ENCODE measurements at regions not wholly inside any gene's neighbourhood (a gene's known extent, or its start where the extent isn't known, plus 50 kb on each side); places are given as distances from the start of the nearest gene placed in this dataset.

DNA sequence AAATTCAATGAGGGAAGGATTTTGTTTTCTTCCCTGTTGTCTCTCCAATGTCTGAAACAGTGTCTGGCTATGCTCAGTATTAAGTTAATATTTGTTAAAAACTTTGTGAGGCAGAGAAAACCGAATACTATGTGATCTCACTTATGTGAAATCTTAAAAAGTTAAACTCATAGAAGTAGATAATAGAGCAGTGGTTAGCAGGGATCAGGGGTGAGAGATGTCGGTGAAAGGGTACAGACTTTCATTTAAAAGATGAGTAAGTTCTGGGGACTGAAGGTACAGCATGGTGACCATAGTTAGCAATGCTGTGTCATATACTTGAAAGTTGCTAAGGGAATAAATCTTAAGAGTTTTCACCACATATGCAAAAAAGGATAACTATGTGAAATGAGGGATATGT is 244.6 kb downstream of the AASDHPPT start:
- no peaks in the 10 kb centered on the region for H3K27me3 ChIP-seq (replicated peaks; ENCODE audit: control insufficient read depth, insufficient read depth, low read length)
- no peak for DNase-seq (ENCODE audit: extremely low read depth, insufficient read length)
- TF ChIP-seq, protein P1, sequence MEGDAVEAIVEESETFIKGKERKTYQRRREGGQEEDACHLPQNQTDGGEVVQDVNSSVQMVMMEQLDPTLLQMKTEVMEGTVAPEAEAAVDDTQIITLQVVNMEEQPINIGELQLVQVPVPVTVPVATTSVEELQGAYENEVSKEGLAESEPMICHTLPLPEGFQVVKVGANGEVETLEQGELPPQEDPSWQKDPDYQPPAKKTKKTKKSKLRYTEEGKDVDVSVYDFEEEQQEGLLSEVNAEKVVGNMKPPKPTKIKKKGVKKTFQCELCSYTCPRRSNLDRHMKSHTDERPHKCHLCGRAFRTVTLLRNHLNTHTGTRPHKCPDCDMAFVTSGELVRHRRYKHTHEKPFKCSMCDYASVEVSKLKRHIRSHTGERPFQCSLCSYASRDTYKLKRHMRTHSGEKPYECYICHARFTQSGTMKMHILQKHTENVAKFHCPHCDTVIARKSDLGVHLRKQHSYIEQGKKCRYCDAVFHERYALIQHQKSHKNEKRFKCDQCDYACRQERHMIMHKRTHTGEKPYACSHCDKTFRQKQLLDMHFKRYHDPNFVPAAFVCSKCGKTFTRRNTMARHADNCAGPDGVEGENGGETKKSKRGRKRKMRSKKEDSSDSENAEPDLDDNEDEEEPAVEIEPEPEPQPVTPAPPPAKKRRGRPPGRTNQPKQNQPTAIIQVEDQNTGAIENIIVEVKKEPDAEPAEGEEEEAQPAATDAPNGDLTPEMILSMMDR (IDR thresholded peaks at IDR 0.05; ENCODE audit: insufficient read depth, low read length, poor library complexity, severe bottlenecking), result no peak
- no peaks in the 10 kb centered on the region for H3K36me3 ChIP-seq (ENCODE audit: control insufficient read depth, insufficient read depth, low read length)
- H3K4me3 ChIP-seq (replicated peaks; ENCODE audit: low read depth, low read length), result no peak overlapping the region

- TF ChIP-seq, protein P1 (IDR thresholded peaks at IDR 0.05; ENCODE audit: insufficient read depth, low read length, poor library complexity, severe bottlenecking), result no peak
- H3K4me3 ChIP-seq (replicated peaks; ENCODE audit: low read depth, low read length), result no peak overlapping the region
- DNase-seq (ENCODE audit: extremely low read depth, insufficient read length), result no peak
- no peaks in the 10 kb centered on the region for H3K27me3 ChIP-seq (replicated peaks; ENCODE audit: control insufficient read depth, insufficient read depth, low read length)
- no peaks in the 10 kb centered on the region for H3K36me3 ChIP-seq (ENCODE audit: control insufficient read depth, insufficient read depth, low read length)
Measured at GRCh38 chr11:106326087-106326486, 248.6 kb downstream of the AASDHPPT start.

- DNase-seq (ENCODE audit: extremely low read depth, insufficient read length), result no peak
- TF ChIP-seq, protein P1 (IDR thresholded peaks at IDR 0.05; ENCODE audit: insufficient read depth, low read length, poor library complexity, severe bottlenecking), result no peak
- Histone ChIP-seq H3K36me3 (ENCODE audit: control insufficient read depth, insufficient read depth, low read length) (no peaks in the 10 kb centered on the region), H3K27me3 (replicated peaks; ENCODE audit: control insufficient read depth, insufficient read depth, low read length) (no peaks in the 10 kb centered on the region), H3K4me3 (replicated peaks; ENCODE audit: low read depth, low read length) (no peak overlapping the region)
Measured at GRCh38 chr11:106327134-106327533, 249.7 kb downstream of the AASDHPPT start.

- no peak for DNase-seq (ENCODE audit: extremely low read depth, insufficient read length)
- H3K36me3 ChIP-seq (ENCODE audit: control insufficient read depth, insufficient read depth, low read length), result no peaks in the 10 kb centered on the region
- H3K27me3 ChIP-seq (replicated peaks; ENCODE audit: control insufficient read depth, insufficient read depth, low read length), result no peaks in the 10 kb centered on the region
- H3K4me3 ChIP-seq (replicated peaks; ENCODE audit: low read depth, low read length), result no peak overlapping the region
- TF ChIP-seq, protein P1 (IDR thresholded peaks at IDR 0.05; ENCODE audit: insufficient read depth, low read length, poor library complexity, severe bottlenecking), result no peak
Measured at GRCh38 chr11:106327637-106328036, 250.2 kb downstream of the AASDHPPT start.

DNA sequence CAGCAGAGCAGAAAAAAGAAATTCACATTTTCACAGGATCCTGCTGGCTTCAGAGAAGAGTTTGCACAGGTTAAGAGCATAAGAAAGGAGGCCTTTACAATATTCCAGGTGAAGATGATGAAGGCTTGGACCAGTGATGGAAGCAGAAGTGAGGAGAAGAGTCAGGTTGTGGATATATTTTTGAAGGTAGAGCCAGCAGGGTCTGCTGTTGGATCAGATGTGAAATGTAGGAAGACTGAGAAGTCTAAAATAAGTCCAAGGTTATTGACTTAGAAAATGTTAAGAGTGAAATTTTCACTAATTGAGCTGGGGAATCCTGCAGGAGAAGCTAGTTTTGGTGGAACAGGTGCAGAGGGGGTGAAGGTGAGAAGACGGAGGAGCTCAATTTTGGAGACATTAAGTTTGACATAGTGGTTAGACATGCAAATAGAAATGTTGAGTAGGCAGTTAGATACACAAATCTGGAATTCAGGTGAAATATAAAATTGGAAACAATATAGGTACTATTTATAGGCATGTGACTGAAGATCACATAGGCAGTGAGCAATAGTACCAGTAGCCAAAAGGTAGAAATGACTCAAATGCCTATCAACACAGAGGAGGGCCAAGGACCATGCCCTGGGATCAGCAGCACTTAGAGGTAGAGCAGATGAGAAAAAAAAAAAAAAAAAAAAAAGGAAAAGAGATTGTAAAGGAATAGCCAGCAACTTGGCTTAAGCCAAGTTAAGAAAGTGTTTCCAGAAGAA is 252.0 kb downstream of the AASDHPPT start:
- H3K4me3 ChIP-seq (replicated peaks; ENCODE audit: low read depth, low read length), result no peak overlapping the region
- H3K27me3 ChIP-seq (replicated peaks; ENCODE audit: control insufficient read depth, insufficient read depth, low read length), result no peaks in the 10 kb centered on the region
- TF ChIP-seq, protein P1 (IDR thresholded peaks at IDR 0.05; ENCODE audit: insufficient read depth, low read length, poor library complexity, severe bottlenecking), result no peak
- no peaks in the 10 kb centered on the region for H3K36me3 ChIP-seq (ENCODE audit: control insufficient read depth, insufficient read depth, low read length)
- DNase-seq (ENCODE audit: extremely low read depth, insufficient read length), result no peak

Data from GM06990 (cell line).